ENCODE measurements at regions not wholly inside any gene's neighbourhood (a gene's known extent, or its start where the extent isn't known, plus 50 kb on each side); places are given as distances from the start of the nearest gene placed in this dataset.

DNA sequence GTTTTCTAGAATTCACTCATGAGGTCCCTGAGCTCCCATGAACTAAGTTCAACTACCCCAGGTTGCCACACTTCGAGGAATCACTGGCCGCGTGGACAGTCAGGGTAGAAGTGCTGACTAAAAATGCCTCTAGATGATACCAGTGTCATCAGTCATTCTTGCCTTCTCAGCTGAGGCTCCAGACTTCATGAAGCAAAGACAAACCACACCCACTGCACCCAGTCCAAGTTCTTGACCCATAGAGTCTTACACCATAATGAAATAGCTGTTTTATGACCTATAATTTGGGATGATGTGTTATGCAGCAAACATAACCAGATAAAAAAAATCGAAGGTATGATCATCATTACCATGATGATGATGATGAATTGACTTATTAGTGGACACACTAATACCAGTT, 632.9 kb upstream of the TLE4 start:
- TF ChIP-seq, protein P1, sequence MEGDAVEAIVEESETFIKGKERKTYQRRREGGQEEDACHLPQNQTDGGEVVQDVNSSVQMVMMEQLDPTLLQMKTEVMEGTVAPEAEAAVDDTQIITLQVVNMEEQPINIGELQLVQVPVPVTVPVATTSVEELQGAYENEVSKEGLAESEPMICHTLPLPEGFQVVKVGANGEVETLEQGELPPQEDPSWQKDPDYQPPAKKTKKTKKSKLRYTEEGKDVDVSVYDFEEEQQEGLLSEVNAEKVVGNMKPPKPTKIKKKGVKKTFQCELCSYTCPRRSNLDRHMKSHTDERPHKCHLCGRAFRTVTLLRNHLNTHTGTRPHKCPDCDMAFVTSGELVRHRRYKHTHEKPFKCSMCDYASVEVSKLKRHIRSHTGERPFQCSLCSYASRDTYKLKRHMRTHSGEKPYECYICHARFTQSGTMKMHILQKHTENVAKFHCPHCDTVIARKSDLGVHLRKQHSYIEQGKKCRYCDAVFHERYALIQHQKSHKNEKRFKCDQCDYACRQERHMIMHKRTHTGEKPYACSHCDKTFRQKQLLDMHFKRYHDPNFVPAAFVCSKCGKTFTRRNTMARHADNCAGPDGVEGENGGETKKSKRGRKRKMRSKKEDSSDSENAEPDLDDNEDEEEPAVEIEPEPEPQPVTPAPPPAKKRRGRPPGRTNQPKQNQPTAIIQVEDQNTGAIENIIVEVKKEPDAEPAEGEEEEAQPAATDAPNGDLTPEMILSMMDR (conservative IDR thresholded peaks at IDR 0.05; ENCODE audit: low read depth, low read length) = no peak
- TF ChIP-seq EZH2 (IDR thresholded peaks at IDR 0.05; ENCODE audit: borderline replicate concordance, low read depth, low read length, poor library complexity, severe bottlenecking) = no peak

All from A673 (cell line).